Neural cell (in vitro differentiated cells): ENCODE measurements at regions not wholly inside any gene's neighbourhood (a gene's known extent, or its start where the extent isn't known, plus 50 kb on each side); places are given as distances from the start of the nearest gene placed in this dataset.

Source experiments
- H2AFZ ChIP-seq: fragments of 200-600, 300-800 bp; sonication (generic), shearing (Covaris generic); 2 replicates; pipeline ENCODE4 v1.6.0; 2014; ENCODE audit warnings: low read depth, mild to moderate bottlenecking, antibody characterized with exemption, low read length, moderate library complexity
- H3F3A ChIP-seq: fragments of 200-600 bp; shearing (Covaris generic); 2 replicates; pipeline ENCODE4 v1.6.1; 2016; ENCODE audit warnings: mild to moderate bottlenecking, moderate library complexity, mixed read lengths, antibody characterized with exemption, low read length; ENCODE audit not compliant: insufficient read depth, poor library complexity, severe bottlenecking
- H3K27ac ChIP-seq: fragments of 200-600, 300-800 bp; sonication (generic), shearing (Covaris generic); 2 replicates; pipeline ENCODE4 v1.5.1; 2014; ENCODE audit warnings: mild to moderate bottlenecking, low read length, moderate library complexity
- H3K27me3 ChIP-seq: fragments of 300-800, 200-600 bp; sonication (generic), shearing (Covaris generic); 2 replicates; pipeline ENCODE4 v1.6.0; 2014; ENCODE audit warnings: mild to moderate bottlenecking, low read depth, low read length, moderate library complexity; ENCODE audit not compliant: insufficient read depth
- H3K36me3 ChIP-seq: fragments of 300-800, 200-600 bp; sonication (generic), shearing (Covaris generic); 2 replicates; pipeline ENCODE4 v1.5.1; 2014; ENCODE audit warnings: mild to moderate bottlenecking, antibody characterized with exemption, low read length, moderate library complexity; ENCODE audit not compliant: insufficient read depth
- H3K4me2 ChIP-seq: fragments of 300-800, 200-600 bp; sonication (generic), shearing (Covaris generic); 2 replicates; pipeline ENCODE4 v1.6.0; 2014; ENCODE audit warnings: mild to moderate bottlenecking, low read length
- H3K4me3 ChIP-seq: fragments of 300-800, 200-600 bp; sonication (generic), shearing (Covaris generic); 2 replicates; pipeline ENCODE4 v1.5.1; 2014; ENCODE audit warnings: mild to moderate bottlenecking, low read length, moderate library complexity
- H3K79me2 ChIP-seq: fragments of 200-600 bp; shearing (Covaris generic); replicated peaks from 2 replicates; pipeline ENCODE4 v1.6.0; 2014; ENCODE audit warnings: mild to moderate bottlenecking, low read length, moderate library complexity; ENCODE audit not compliant: insufficient read depth
- H3K9ac ChIP-seq: fragments of 300-800, 200-600 bp; sonication (generic), shearing (Covaris generic); 2 replicates; pipeline ENCODE4 v1.6.1; 2016; ENCODE audit warnings: mild to moderate bottlenecking, low read length, mixed read lengths
- H3K9me2 ChIP-seq: fragments of 200-600 bp; shearing (Covaris generic); 2 replicates; pipeline ENCODE4 v1.6.1; 2016; ENCODE audit warnings: mild to moderate bottlenecking, low read length, mixed read lengths; ENCODE audit not compliant: insufficient read depth
- H3K9me3 ChIP-seq: fragments of 200-600, 300-800 bp; sonication (generic), shearing (Covaris generic); 2 replicates; pipeline ENCODE4 v1.6.1; 2016; ENCODE audit warnings: mild to moderate bottlenecking, mixed run types, low read length, moderate library complexity, mixed read lengths
- H4K20me1 ChIP-seq: fragments of 200-600 bp; shearing (Covaris generic); 2 replicates; pipeline ENCODE4 v1.6.1; 2016; ENCODE audit warnings: mild to moderate bottlenecking, mixed run types; ENCODE audit not compliant: insufficient read depth
- CTCF ChIP-seq: fragments of 450-650 bp; IDR thresholded peaks from 2 replicates; pipeline ENCODE4 v1.5.1; 2014; ENCODE audit warnings: antibody characterized with exemption, mild to moderate bottlenecking, moderate library complexity; ENCODE audit not compliant: poor library complexity, severe bottlenecking
- EP300 ChIP-seq: fragments of 450-650 bp; conservative IDR thresholded peaks from 2 replicates; pipeline ENCODE4 v1.6.1; 2014; ENCODE audit warnings: antibody characterized with exemption, mild to moderate bottlenecking, moderate library complexity; ENCODE audit not compliant: poor library complexity, severe bottlenecking
- EZH2 ChIP-seq: fragments of 200-600, 300-800 bp; shearing (Covaris generic), sonication (generic); IDR thresholded peaks from 2 replicates; pipeline ENCODE4 v1.6.1; 2014; ENCODE audit warnings: antibody characterized with exemption, low read length, borderline replicate concordance, mild to moderate bottlenecking; ENCODE audit not compliant: insufficient read depth, poor library complexity, severe bottlenecking
- MXI1 ChIP-seq: fragments of 450-650 bp; conservative IDR thresholded peaks from 2 replicates; pipeline ENCODE4 v1.6.1; 2014; ENCODE audit warnings: antibody characterized with exemption, mild to moderate bottlenecking; ENCODE audit not compliant: poor library complexity, severe bottlenecking
- POLR2AphosphoS5 ChIP-seq: IDR thresholded peaks from 2 replicates; pipeline ENCODE4 v1.6.1; 2012
- RAD21 ChIP-seq: fragments of 450-650 bp; conservative IDR thresholded peaks from 2 replicates; pipeline ENCODE4 v1.6.1; 2014; ENCODE audit warnings: antibody characterized with exemption, mild to moderate bottlenecking, moderate library complexity
- SMC3 ChIP-seq: fragments of 450-650 bp; conservative IDR thresholded peaks from 2 replicates; pipeline ENCODE4 v1.6.1; 2014; ENCODE audit warnings: antibody characterized with exemption, mild to moderate bottlenecking, moderate library complexity; ENCODE audit not compliant: poor library complexity
- TAF1 ChIP-seq: IDR thresholded peaks from 2 replicates; pipeline ENCODE4 v1.6.1; 2012; ENCODE audit warnings: low read depth
- TF ChIP-seq, protein P1 (sequence below): IDR thresholded peaks from 2 replicates; pipeline ENCODE4 v1.6.1; 2012; ENCODE audit warnings: borderline replicate concordance

- H3K27me3 ChIP-seq, result no peaks in the 10 kb centered on the region
- H3K36me3 ChIP-seq, result no peaks in the 10 kb centered on the region
- H3K9me2 ChIP-seq, result no peaks in the 10 kb centered on the region
- no peak for TF ChIP-seq CTCF
- no peak for TF ChIP-seq RAD21
- no peak for TF ChIP-seq TAF1
- TF ChIP-seq EZH2, result no peak
- TF ChIP-seq, protein P1, sequence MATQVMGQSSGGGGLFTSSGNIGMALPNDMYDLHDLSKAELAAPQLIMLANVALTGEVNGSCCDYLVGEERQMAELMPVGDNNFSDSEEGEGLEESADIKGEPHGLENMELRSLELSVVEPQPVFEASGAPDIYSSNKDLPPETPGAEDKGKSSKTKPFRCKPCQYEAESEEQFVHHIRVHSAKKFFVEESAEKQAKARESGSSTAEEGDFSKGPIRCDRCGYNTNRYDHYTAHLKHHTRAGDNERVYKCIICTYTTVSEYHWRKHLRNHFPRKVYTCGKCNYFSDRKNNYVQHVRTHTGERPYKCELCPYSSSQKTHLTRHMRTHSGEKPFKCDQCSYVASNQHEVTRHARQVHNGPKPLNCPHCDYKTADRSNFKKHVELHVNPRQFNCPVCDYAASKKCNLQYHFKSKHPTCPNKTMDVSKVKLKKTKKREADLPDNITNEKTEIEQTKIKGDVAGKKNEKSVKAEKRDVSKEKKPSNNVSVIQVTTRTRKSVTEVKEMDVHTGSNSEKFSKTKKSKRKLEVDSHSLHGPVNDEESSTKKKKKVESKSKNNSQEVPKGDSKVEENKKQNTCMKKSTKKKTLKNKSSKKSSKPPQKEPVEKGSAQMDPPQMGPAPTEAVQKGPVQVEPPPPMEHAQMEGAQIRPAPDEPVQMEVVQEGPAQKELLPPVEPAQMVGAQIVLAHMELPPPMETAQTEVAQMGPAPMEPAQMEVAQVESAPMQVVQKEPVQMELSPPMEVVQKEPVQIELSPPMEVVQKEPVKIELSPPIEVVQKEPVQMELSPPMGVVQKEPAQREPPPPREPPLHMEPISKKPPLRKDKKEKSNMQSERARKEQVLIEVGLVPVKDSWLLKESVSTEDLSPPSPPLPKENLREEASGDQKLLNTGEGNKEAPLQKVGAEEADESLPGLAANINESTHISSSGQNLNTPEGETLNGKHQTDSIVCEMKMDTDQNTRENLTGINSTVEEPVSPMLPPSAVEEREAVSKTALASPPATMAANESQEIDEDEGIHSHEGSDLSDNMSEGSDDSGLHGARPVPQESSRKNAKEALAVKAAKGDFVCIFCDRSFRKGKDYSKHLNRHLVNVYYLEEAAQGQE, result no peak
- TF ChIP-seq POLR2AphosphoS5, result no peak
- TF ChIP-seq MXI1, result no peak
- TF ChIP-seq EP300, result no peak
- no peak for TF ChIP-seq SMC3
- H3K79me2 ChIP-seq, result no peaks in the 10 kb centered on the region
- no peak overlapping the region for H2AFZ ChIP-seq
- H3K4me3 ChIP-seq, result no peak overlapping the region
- H3F3A ChIP-seq, result no peaks in the 10 kb centered on the region
- no peak overlapping the region for H3K27ac ChIP-seq
- no peak overlapping the region for H3K9ac ChIP-seq
- no peaks in the 10 kb centered on the region for H3K9me3 ChIP-seq
- no peak overlapping the region for H3K4me2 ChIP-seq
- no peaks in the 10 kb centered on the region for H4K20me1 ChIP-seq
These were observed 588.7 kb upstream of the CBLB start for GRCh38 chr3:106457281-106458180.

- no peak overlapping the region for H3K9ac ChIP-seq
- H3K27me3 ChIP-seq, result no peaks in the 10 kb centered on the region
- H3K27ac ChIP-seq, result peak overlapping the region; percentile 29
- no peaks in the 10 kb centered on the region for H3K36me3 ChIP-seq
- no peaks in the 10 kb centered on the region for H3F3A ChIP-seq
- H4K20me1 ChIP-seq, result no peaks in the 10 kb centered on the region
- no peaks in the 10 kb centered on the region for H3K9me3 ChIP-seq
- H3K9me2 ChIP-seq, result no peaks in the 10 kb centered on the region
- no peaks in the 10 kb centered on the region for H3K79me2 ChIP-seq
- no peak overlapping the region for H3K4me2 ChIP-seq
- no peak overlapping the region for H2AFZ ChIP-seq
- no peak overlapping the region for H3K4me3 ChIP-seq
- TF ChIP-seq, protein P1, result peak; percentile 100
- TF ChIP-seq MXI1 (no peak), SMC3 (no peak), POLR2AphosphoS5 (peak; percentile 74), EP300 (peak; percentile 54), RAD21 (no peak), TAF1 (no peak), CTCF (no peak), EZH2 (no peak)
These were observed 590.1 kb upstream of the CBLB start for GRCh38 chr3:106458952-106459351.
